ENCODE measurements at regions not wholly inside any gene's neighbourhood (a gene's known extent, or its start where the extent isn't known, plus 50 kb on each side); places are given as distances from the start of the nearest gene placed in this dataset.
"Not testable (repeated sequence)": the region's sequence is repeated elsewhere in the genome, so short reads cannot be mapped to it uniquely, and the experiment has no call there.

- no peaks in the 10 kb centered on the region for H3K36me3 Mint-ChIP-seq (ENCODE audit: low read depth)
- no peak overlapping the region for H3K4me3 Mint-ChIP-seq
- no peaks in the 10 kb centered on the region for H3K4me1 Mint-ChIP-seq (ENCODE audit: low read depth)
- H3K27ac Mint-ChIP-seq, result no peak overlapping the region
- no peak for DNase-seq
- no peaks in the 10 kb centered on the region for H3K27me3 Mint-ChIP-seq
- H3K9me3 Mint-ChIP-seq, result no peaks in the 10 kb centered on the region
These were observed 215.2 kb upstream of the SGO1 start for GRCh38 chr3:20401253-20401652.

- no peak for DNase-seq
- no peaks in the 10 kb centered on the region for H3K27me3 Mint-ChIP-seq
- no peak overlapping the region for H3K27ac Mint-ChIP-seq
- no peaks in the 10 kb centered on the region for H3K9me3 Mint-ChIP-seq
- H3K4me1 Mint-ChIP-seq (ENCODE audit: low read depth), result no peaks in the 10 kb centered on the region
- H3K4me3 Mint-ChIP-seq, result no peak overlapping the region
- H3K36me3 Mint-ChIP-seq (ENCODE audit: low read depth), result no peaks in the 10 kb centered on the region
These were observed 214.7 kb upstream of the SGO1 start for GRCh38 chr3:20400686-20401085.

GRCh38 chr3:20400281-20400680, 214.3 kb upstream of the SGO1 start:
- Mint-ChIP-seq H3K36me3 (ENCODE audit: low read depth) (no peaks in the 10 kb centered on the region), H3K4me3 (no peak overlapping the region), H3K4me1 (ENCODE audit: low read depth) (no peaks in the 10 kb centered on the region), H3K27me3 (no peaks in the 10 kb centered on the region), H3K9me3 (no peaks in the 10 kb centered on the region), H3K27ac (no peak overlapping the region)
- DNase-seq, result no peak

DNA sequence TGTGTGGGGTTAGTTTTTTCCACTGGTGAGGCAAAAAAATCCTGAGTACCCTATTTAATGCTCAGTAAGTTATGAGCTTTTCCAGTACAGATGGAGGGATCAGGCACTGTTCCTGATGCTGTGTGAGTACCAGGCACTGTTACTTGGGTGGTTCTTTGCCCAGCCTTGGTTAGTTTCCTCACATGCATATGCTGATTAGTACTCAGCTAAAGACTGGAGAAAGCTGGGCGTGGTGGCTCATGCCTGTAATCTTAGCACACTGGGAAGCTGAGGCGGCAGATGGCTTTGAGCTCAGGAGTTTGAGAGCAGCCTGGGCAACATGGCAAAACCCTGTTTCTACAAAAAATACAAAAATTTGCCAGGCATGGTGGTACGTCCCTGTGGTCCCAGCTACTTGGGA, 210.3 kb upstream of the SGO1 start:
- no peak overlapping the region for H3K27ac Mint-ChIP-seq
- H3K36me3 Mint-ChIP-seq (ENCODE audit: low read depth), result no peaks in the 10 kb centered on the region
- no peaks in the 10 kb centered on the region for H3K4me1 Mint-ChIP-seq (ENCODE audit: low read depth)
- no peaks in the 10 kb centered on the region for H3K9me3 Mint-ChIP-seq
- H3K27me3 Mint-ChIP-seq, result no peaks in the 10 kb centered on the region
- no peak overlapping the region for H3K4me3 Mint-ChIP-seq
- DNase-seq, result no peak

DNA sequence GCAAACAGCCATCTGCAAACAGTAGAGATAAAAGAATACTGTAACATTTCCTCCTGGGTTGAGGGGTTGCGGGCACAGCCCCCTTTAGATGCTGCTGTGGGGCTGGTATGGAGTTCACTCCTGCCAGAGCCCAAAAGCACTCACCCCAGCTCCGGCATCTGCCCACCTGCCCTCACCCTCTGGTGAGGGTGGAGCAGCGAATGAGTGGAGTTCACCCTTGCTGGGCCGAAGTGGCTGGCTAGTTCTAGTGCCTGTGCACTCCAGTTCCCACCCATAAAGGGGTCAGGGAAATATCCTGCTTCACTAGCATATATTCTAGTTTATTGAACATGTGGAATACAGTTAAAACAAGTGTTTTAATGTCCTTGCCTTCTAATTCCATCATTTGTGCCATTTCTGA, 209.7 kb upstream of the SGO1 start:
- Mint-ChIP-seq H3K27ac (no peak overlapping the region), H3K4me1 (ENCODE audit: low read depth) (no peaks in the 10 kb centered on the region)
- DNase-seq, result no peak

GRCh38 chr3:20394243-20394642, 208.2 kb upstream of the SGO1 start:
- Mint-ChIP-seq H3K4me1 (ENCODE audit: low read depth) (no peaks in the 10 kb centered on the region), H3K9me3 (no peaks in the 10 kb centered on the region), H3K27ac (no peak overlapping the region), H3K27me3 (no peaks in the 10 kb centered on the region), H3K4me3 (no peak overlapping the region), H3K36me3 (ENCODE audit: low read depth) (no peaks in the 10 kb centered on the region)
- no peak for DNase-seq

More for the DNA sequence above, 209.7 kb upstream of the SGO1 start:
- no peaks in the 10 kb centered on the region for H3K9me3 Mint-ChIP-seq
- H3K36me3 Mint-ChIP-seq (ENCODE audit: low read depth), result no peaks in the 10 kb centered on the region
- no peak overlapping the region for H3K4me3 Mint-ChIP-seq
- H3K27me3 Mint-ChIP-seq, result no peaks in the 10 kb centered on the region

- DNase-seq, result no peak
- no peaks in the 10 kb centered on the region for H3K9me3 Mint-ChIP-seq
- H3K27me3 Mint-ChIP-seq, result no peaks in the 10 kb centered on the region
- H3K27ac Mint-ChIP-seq, result no peak overlapping the region
- no peak overlapping the region for H3K4me3 Mint-ChIP-seq
- H3K36me3 Mint-ChIP-seq (ENCODE audit: low read depth), result no peaks in the 10 kb centered on the region
- H3K4me1 Mint-ChIP-seq (ENCODE audit: low read depth), result no peaks in the 10 kb centered on the region
These were observed 205.6 kb upstream of the SGO1 start for GRCh38 chr3:20391644-20392043.

DNA sequence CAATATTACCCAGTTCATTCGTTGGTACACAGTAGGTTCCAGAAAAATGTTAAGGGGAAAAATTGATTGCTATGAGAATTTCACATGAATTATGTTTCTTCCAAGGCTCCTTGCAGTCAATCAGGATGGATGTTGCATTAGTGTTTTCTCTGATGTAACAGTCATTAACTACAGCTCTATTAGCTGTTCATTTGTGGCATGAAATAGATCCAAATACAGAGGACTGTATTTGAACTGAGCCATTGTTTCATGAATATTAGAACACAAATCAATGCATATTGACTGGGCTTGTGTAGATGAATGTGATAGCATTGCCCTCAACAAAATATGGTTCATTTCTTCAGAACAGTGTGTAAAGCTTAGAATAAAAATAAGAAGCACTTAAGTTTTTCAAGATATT, 203.0 kb upstream of the SGO1 start:
- no peak overlapping the region for H3K27ac Mint-ChIP-seq
- no peaks in the 10 kb centered on the region for H3K36me3 Mint-ChIP-seq (ENCODE audit: low read depth)
- H3K9me3 Mint-ChIP-seq, result no peaks in the 10 kb centered on the region
- no peak for DNase-seq
- H3K4me1 Mint-ChIP-seq (ENCODE audit: low read depth), result no peaks in the 10 kb centered on the region
- no peak overlapping the region for H3K4me3 Mint-ChIP-seq
- no peaks in the 10 kb centered on the region for H3K27me3 Mint-ChIP-seq

GRCh38 chr3:20380295-20380694, 194.3 kb upstream of the SGO1 start:
- H3K9me3 Mint-ChIP-seq, result no peaks in the 10 kb centered on the region
- no peaks in the 10 kb centered on the region for H3K27me3 Mint-ChIP-seq
- H3K4me3 Mint-ChIP-seq, result no peak overlapping the region
- H3K36me3 Mint-ChIP-seq (ENCODE audit: low read depth), result no peaks in the 10 kb centered on the region
- H3K27ac Mint-ChIP-seq, result no peak overlapping the region
- DNase-seq, result no peak
- no peaks in the 10 kb centered on the region for H3K4me1 Mint-ChIP-seq (ENCODE audit: low read depth)

GRCh38 chr3:20378315-20378714, 192.3 kb upstream of the SGO1 start:
- H3K9me3 Mint-ChIP-seq, result no peaks in the 10 kb centered on the region
- no peaks in the 10 kb centered on the region for H3K36me3 Mint-ChIP-seq (ENCODE audit: low read depth)
- no peak overlapping the region for H3K27ac Mint-ChIP-seq

GRCh38 chr3:20376665-20377217, 190.7 kb upstream of the SGO1 start:
- H3K27ac Mint-ChIP-seq, result no peak overlapping the region
- H3K4me1 Mint-ChIP-seq (ENCODE audit: low read depth), result no peaks in the 10 kb centered on the region
- no peak for DNase-seq
- no peaks in the 10 kb centered on the region for H3K27me3 Mint-ChIP-seq
- H3K9me3 Mint-ChIP-seq, result no peaks in the 10 kb centered on the region
- H3K4me3 Mint-ChIP-seq, result no peak overlapping the region
- no peaks in the 10 kb centered on the region for H3K36me3 Mint-ChIP-seq (ENCODE audit: low read depth)

More at GRCh38 chr3:20378315-20378714, 192.3 kb upstream of the SGO1 start:
- no peak for DNase-seq
- H3K27me3 Mint-ChIP-seq, result no peaks in the 10 kb centered on the region
- no peaks in the 10 kb centered on the region for H3K4me1 Mint-ChIP-seq (ENCODE audit: low read depth)
- no peak overlapping the region for H3K4me3 Mint-ChIP-seq

- Mint-ChIP-seq H3K36me3 (ENCODE audit: low read depth) (no peaks in the 10 kb centered on the region), H3K4me3 (no peak overlapping the region), H3K27ac (no peak overlapping the region), H3K27me3 (no peaks in the 10 kb centered on the region), H3K9me3 (no peaks in the 10 kb centered on the region), H3K4me1 (ENCODE audit: low read depth) (no peaks in the 10 kb centered on the region)
- no peak for DNase-seq
These were observed 189.3 kb upstream of the SGO1 start for GRCh38 chr3:20375302-20375701.

- H3K27ac Mint-ChIP-seq; H3K4me3 Mint-ChIP-seq; H3K4me1 Mint-ChIP-seq (ENCODE audit: low read depth); H3K36me3 Mint-ChIP-seq (ENCODE audit: low read depth); DNase-seq; H3K27me3 Mint-ChIP-seq; H3K9me3 Mint-ChIP-seq: not testable (repeated sequence)
These were observed 184.5 kb upstream of the SGO1 start for GRCh38 chr3:20370273-20371063.

DNA sequence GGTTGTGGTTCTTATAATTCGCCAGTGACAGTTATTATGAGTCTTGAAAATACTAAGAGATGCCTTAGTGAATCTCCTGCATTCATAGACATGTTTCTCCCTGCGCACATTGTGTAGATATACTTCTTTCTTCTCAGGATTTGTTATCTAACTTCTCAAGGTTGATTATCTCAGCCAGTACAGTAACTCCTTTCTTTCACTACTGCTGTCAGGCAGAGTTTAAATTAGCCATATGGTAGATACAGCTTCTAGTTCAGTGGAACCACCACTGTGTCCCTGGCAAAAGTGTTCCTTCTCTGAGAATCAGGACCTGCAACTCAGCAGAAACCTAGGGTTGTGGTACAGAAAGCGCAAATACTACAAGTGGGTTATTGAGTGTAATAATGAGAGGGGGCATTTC, 175.0 kb upstream of the SGO1 start:
- H3K4me3 Mint-ChIP-seq, result no peak overlapping the region
- H3K36me3 Mint-ChIP-seq (ENCODE audit: low read depth), result no peaks in the 10 kb centered on the region

GRCh38 chr3:20353286-20353685, 167.3 kb upstream of the SGO1 start:
- H3K27ac Mint-ChIP-seq, result no peak overlapping the region
- no peak for DNase-seq
- H3K4me1 Mint-ChIP-seq (ENCODE audit: low read depth), result no peaks in the 10 kb centered on the region
- peaks cover 3% of the 10 kb centered on the region for H3K9me3 Mint-ChIP-seq
- no peaks in the 10 kb centered on the region for H3K36me3 Mint-ChIP-seq (ENCODE audit: low read depth)
- H3K4me3 Mint-ChIP-seq, result no peak overlapping the region
- H3K27me3 Mint-ChIP-seq, result no peaks in the 10 kb centered on the region

More for the DNA sequence above, 175.0 kb upstream of the SGO1 start:
- Mint-ChIP-seq H3K27ac (no peak overlapping the region), H3K9me3 (peaks cover 5% of the 10 kb centered on the region), H3K27me3 (no peaks in the 10 kb centered on the region), H3K4me1 (ENCODE audit: low read depth) (no peaks in the 10 kb centered on the region)
- DNase-seq, result no peak
